HepG2 (cell line): ENCODE measurements at regions not wholly inside any gene's neighbourhood (a gene's known extent, or its start where the extent isn't known, plus 50 kb on each side); places are given as distances from the start of the nearest gene placed in this dataset.

Experiments
- EHMT2 ChIP-seq: fragments of 200-600 bp; sonication (generic); IDR thresholded peaks from 2 replicates; pipeline ENCODE4 v1.7.0; 2017; ENCODE audit warnings: antibody characterized with exemption, low read depth, low read length, borderline replicate concordance
- GABPA ChIP-seq, 2 experiments: IDR thresholded peaks; 2 replicates each; pipeline ENCODE4 v1.6.1; 2011 to 2016; ENCODE audit warnings: low read depth in 2 of 2, low read length in 1 of 2, missing biosample characterization in 1 of 2, missing genetic modification characterization in 1 of 2
- NFE2L1 ChIP-seq: sonication (generic); formaldehyde crosslinking; IDR thresholded peaks from 2 replicates; pipeline ENCODE4 v1.4.0; 2020; ENCODE audit warnings: missing genetic modification reagents, mild to moderate bottlenecking, borderline replicate concordance
- ZEB1 ChIP-seq: IDR thresholded peaks from 2 replicates; pipeline ENCODE4 v1.6.1; 2012; ENCODE audit warnings: mild to moderate bottlenecking, low read depth, inconsistent platforms; ENCODE audit not compliant: insufficient replicate concordance
- TF ChIP-seq, protein P1 (sequence below): sonication (generic); formaldehyde crosslinking; IDR thresholded peaks from 2 replicates; pipeline ENCODE4 v1.9.0; 2022; ENCODE audit warnings: low read depth, missing genetic modification reagents
- TF ChIP-seq, protein P2 (sequence below), 2 experiments: sonication (generic) in 1 of 2; formaldehyde crosslinking in 1 of 2; IDR thresholded peaks; 2 replicates each; pipeline versions ENCODE4 v1.4.0 to v1.6.1; 2018 to 2020; ENCODE audit warnings: missing genetic modification reagents in 2 of 2, borderline replicate concordance in 1 of 2, low read depth in 1 of 2, mild to moderate bottlenecking in 1 of 2, missing biosample characterization in 1 of 2
- TF ChIP-seq, protein P3 (sequence below): IDR thresholded peaks from 2 replicates; pipeline ENCODE4 v1.6.1; 2016; ENCODE audit warnings: missing compliant biosample characterization, missing genetic modification reagents, borderline replicate concordance

DNA sequence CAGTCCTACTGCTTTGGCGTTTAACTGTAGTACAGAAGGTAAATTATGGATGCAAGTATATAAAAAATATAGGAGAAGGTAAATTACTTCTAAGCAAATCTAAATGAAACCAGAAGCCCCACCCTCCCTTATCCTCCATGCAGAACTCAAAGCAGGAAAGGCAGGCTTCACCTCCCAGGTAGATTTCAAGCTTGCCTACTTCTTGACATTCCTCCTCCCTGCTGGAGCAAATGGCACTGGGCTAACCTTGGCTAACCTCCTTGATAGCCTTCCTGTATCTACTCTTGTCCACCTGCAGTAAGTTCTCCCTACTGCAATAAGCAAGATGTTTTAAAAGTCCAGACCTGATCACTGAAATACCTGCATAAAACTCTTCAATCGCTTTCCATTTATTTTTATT lies 396.0 kb downstream of the IRS2 start:
- TF ChIP-seq GABPA (IDR thresholded peaks at IDR 0.05; ENCODE audit: low read depth, low read length) (no peak), GABPA (CRISPR knock-in tag; IDR thresholded peaks at IDR 0.05; ENCODE audit: low read depth) (no peak), ZEB1 (no peak), EHMT2 (no peak), NFE2L1 (no peak)
- TF ChIP-seq, protein P1, sequence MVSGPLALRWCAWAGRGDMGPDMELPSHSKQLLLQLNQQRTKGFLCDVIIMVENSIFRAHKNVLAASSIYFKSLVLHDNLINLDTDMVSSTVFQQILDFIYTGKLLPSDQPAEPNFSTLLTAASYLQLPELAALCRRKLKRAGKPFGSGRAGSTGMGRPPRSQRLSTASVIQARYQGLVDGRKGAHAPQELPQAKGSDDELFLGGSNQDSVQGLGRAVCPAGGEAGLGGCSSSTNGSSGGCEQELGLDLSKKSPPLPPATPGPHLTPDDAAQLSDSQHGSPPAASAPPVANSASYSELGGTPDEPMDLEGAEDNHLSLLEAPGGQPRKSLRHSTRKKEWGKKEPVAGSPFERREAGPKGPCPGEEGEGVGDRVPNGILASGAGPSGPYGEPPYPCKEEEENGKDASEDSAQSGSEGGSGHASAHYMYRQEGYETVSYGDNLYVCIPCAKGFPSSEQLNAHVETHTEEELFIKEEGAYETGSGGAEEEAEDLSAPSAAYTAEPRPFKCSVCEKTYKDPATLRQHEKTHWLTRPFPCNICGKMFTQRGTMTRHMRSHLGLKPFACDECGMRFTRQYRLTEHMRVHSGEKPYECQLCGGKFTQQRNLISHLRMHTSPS (CRISPR knock-in tag): no peak
- TF ChIP-seq, protein P2, sequence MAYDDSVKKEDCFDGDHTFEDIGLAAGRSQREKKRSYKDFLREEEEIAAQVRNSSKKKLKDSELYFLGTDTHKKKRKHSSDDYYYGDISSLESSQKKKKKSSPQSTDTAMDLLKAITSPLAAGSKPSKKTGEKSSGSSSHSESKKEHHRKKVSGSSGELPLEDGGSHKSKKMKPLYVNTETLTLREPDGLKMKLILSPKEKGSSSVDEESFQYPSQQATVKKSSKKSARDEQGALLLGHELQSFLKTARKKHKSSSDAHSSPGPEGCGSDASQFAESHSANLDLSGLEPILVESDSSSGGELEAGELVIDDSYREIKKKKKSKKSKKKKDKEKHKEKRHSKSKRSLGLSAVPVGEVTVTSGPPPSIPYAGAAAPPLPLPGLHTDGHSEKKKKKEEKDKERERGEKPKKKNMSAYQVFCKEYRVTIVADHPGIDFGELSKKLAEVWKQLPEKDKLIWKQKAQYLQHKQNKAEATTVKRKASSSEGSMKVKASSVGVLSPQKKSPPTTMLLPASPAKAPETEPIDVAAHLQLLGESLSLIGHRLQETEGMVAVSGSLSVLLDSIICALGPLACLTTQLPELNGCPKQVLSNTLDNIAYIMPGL (CRISPR knock-in tag; IDR thresholded peaks at IDR 0.05; ENCODE audit: borderline replicate concordance in 1 of 2, low read depth in 1 of 2): no peak
- TF ChIP-seq, protein P3, sequence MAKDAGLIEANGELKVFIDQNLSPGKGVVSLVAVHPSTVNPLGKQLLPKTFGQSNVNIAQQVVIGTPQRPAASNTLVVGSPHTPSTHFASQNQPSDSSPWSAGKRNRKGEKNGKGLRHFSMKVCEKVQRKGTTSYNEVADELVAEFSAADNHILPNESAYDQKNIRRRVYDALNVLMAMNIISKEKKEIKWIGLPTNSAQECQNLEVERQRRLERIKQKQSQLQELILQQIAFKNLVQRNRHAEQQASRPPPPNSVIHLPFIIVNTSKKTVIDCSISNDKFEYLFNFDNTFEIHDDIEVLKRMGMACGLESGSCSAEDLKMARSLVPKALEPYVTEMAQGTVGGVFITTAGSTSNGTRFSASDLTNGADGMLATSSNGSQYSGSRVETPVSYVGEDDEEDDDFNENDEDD (CRISPR knock-in tag): no peak
